Psoas muscle (tissue), 7 donors: ENCODE measurements at regions not wholly inside any gene's neighbourhood (a gene's known extent, or its start where the extent isn't known, plus 50 kb on each side); places are given as distances from the start of the nearest gene placed in this dataset.

ENCODE experiments used
- ATAC-seq, 4 donors: fragments of 200-7000 bp; cut with Tn5 transposase; one replicate each; pipeline ENCODE4 v1.9.1; 2020; ENCODE audit warnings: moderate library complexity in 3 of 4, mild to moderate bottlenecking in 2 of 4
- DNase-seq, 2 donors: peaks; one replicate each; pipeline ENCODE4 v3.0.0-alpha.2; 2020
- H3K27ac ChIP-seq: fragments of 200-600 bp; one replicate; pipeline ENCODE4 v1.8.0; 2022
- H3K27me3 ChIP-seq, 3 donors: fragments of 200-600 bp in 1 of 3; one replicate each; pipeline versions ENCODE4 v1.6.1 to v1.8.0; 2013 to 2022; ENCODE audit warnings: low read length in 2 of 3, mild to moderate bottlenecking in 2 of 3, moderate library complexity in 1 of 3; ENCODE audit not compliant: insufficient read depth in 3 of 3
- H3K36me3 ChIP-seq, 2 donors: fragments of 200-600 bp in 1 of 2; one replicate each; pipeline versions ENCODE4 v1.6.1 to v1.8.0; 2013 to 2022; ENCODE audit warnings: low read depth in 1 of 2, mild to moderate bottlenecking in 1 of 2, moderate library complexity in 1 of 2; ENCODE audit not compliant: insufficient read depth in 1 of 2
- H3K4me1 ChIP-seq: fragments of 200-600 bp; one replicate; pipeline ENCODE4 v1.8.0; 2022
- H3K4me3 ChIP-seq: fragments of 200-600 bp; one replicate; pipeline ENCODE4 v1.8.0; 2022; ENCODE audit warnings: mild to moderate bottlenecking
- H3K9me3 ChIP-seq: fragments of 200-600 bp; one replicate; pipeline ENCODE4 v1.8.0; 2022
- CTCF ChIP-seq: fragments of 200-600 bp; IDR thresholded peaks from one replicate; pipeline ENCODE4 v1.8.0; 2022; ENCODE audit warnings: antibody characterized with exemption
- WGBS, 3 donors: extraction: QIAGEN DNeasy Blood & Tissue Kit; methylation state at CpG; one replicate each; pipeline versions ENCODE4 v1.1.6 to v1.1.7; 2013; 5-methylcytosine and 5-hydroxymethylcytosine counted together
- intact Hi-C, 2 donors: fragments of 100-400 bp; cut with DNase I; formaldehyde crosslinking; loops; one replicate each; pipeline versions ENCODE4 v1.11.0 to v1.14.2; 2022
- donor health status: healthy with polysubstance abuse.
- donor health status: DM: no; HTN: no; CAD: no; lungs with moderate emphysema.
- donor health status: Bipolar disorder and iron deficiency.
- donor health status: healthy.
- donor health status: DM: yes; HTN: yes; CAD: no.
- donor health status: DM: no; HTN: no; CAD: no.
- donor health status: DM: yes; HTN: yes; CAD: no.

GRCh38 chr4:10861036-10861435, 176.5 kb upstream of the CLNK start:
- WGBS, 3 donors = 43 to 66% (median 53%) methylated on average over 3 of the region's 3 CpGs
- no peak for TF ChIP-seq CTCF

GRCh38 chr4:10856271-10856782, 171.8 kb upstream of the CLNK start:
- H3K9me3 ChIP-seq = peaks cover 5% of the 10 kb centered on the region
- H3K4me1 ChIP-seq = no peaks in the 10 kb centered on the region
- no peak overlapping the region for H3K27ac ChIP-seq
- no peaks in the 10 kb centered on the region for H3K36me3 ChIP-seq
- TF ChIP-seq CTCF = no peak
- no peaks in the 10 kb centered on the region for H3K27me3 ChIP-seq
- H3K4me3 ChIP-seq = no peak overlapping the region
- DNase-seq (no peak), ATAC-seq (no peak)
- intact Hi-C loops = no loop called here

More at GRCh38 chr4:10861036-10861435, 176.5 kb upstream of the CLNK start:
- intact Hi-C loops = no loop called here
- Histone ChIP-seq H3K27me3 (no peaks in the 10 kb centered on the region), H3K9me3 (peaks cover 5% of the 10 kb centered on the region), H3K36me3 (no peaks in the 10 kb centered on the region), H3K4me3 (no peak overlapping the region), H3K4me1 (no peaks in the 10 kb centered on the region), H3K27ac (no peak overlapping the region)
- ATAC-seq (no peak), DNase-seq (no peak)

- ATAC-seq = no peak
- H3K4me3 ChIP-seq = no peak overlapping the region
- H3K9me3 ChIP-seq = peaks cover 5% of the 10 kb centered on the region
- no peak for DNase-seq
- intact Hi-C loops = no loop called here
- no peak for TF ChIP-seq CTCF
- H3K36me3 ChIP-seq = no peaks in the 10 kb centered on the region
- H3K27ac ChIP-seq = no peak overlapping the region
- no peaks in the 10 kb centered on the region for H3K4me1 ChIP-seq
- no peaks in the 10 kb centered on the region for H3K27me3 ChIP-seq
- WGBS, 3 donors = 76 to 81% (median 81%) methylated on average over 2 of the region's 2 CpGs
These were observed 168.6 kb upstream of the CLNK start for GRCh38 chr4:10853196-10853595.

- intact Hi-C loops = no loop called here
- no peak for TF ChIP-seq CTCF
- Histone ChIP-seq H3K36me3 (no peaks in the 10 kb centered on the region), H3K27ac (no peak overlapping the region), H3K27me3 (no peaks in the 10 kb centered on the region), H3K4me3 (no peak overlapping the region), H3K9me3 (no peaks in the 10 kb centered on the region), H3K4me1 (no peaks in the 10 kb centered on the region)
- ATAC-seq = no peak
- 90 to 94% (median 92%) methylated on average over 4 of the region's 4 CpGs for WGBS, 3 donors
- no peak for DNase-seq
These were observed 157.1 kb upstream of the CLNK start for GRCh38 chr4:10841697-10842096.

GRCh38 chr4:10837151-10837550, 152.6 kb upstream of the CLNK start:
- Histone ChIP-seq H3K4me1 (no peaks in the 10 kb centered on the region), H3K27me3 (no peaks in the 10 kb centered on the region), H3K36me3 (no peaks in the 10 kb centered on the region), H3K9me3 (no peaks in the 10 kb centered on the region), H3K27ac (no peak overlapping the region), H3K4me3 (no peak overlapping the region)
- TF ChIP-seq CTCF = no peak
- DNase-seq (no peak), ATAC-seq (no peak)
- WGBS, 3 donors = 80 to 82% (median 81%) methylated on average over 3 of the region's 3 CpGs
- intact Hi-C loops = no loop called here
